A549 (cell line): ENCODE measurements at regions not wholly inside any gene's neighbourhood (a gene's known extent, or its start where the extent isn't known, plus 50 kb on each side); places are given as distances from the start of the nearest gene placed in this dataset.

Experiments used
- EP300 ChIP-seq, 2 experiments: fragments of >200 bp; sonication (Bioruptor Twin); formaldehyde crosslinking; IDR thresholded peaks; 2 replicates in 1 of 2; 3 replicates in 1 of 2; pipeline ENCODE4 v1.6.1; 2016 to 2017
- JUN ChIP-seq, 2 experiments: fragments of >200 bp; sonication (Bioruptor Twin); formaldehyde crosslinking; IDR thresholded peaks; 2 replicates in 1 of 2; 3 replicates in 1 of 2; pipeline ENCODE4 v1.6.1; 2016 to 2017
- KDM1A ChIP-seq: fragments of 200-600 bp; sonication (generic); IDR thresholded peaks from 2 replicates; pipeline ENCODE4 v1.6.1; 2016; ENCODE audit warnings: low read depth, mild to moderate bottlenecking
- TF ChIP-seq, protein P1 (sequence below): fragments of >200 bp; sonication (Bioruptor Twin); formaldehyde crosslinking; IDR thresholded peaks from 3 replicates; pipeline ENCODE4 v1.5.1; 2016

DNA sequence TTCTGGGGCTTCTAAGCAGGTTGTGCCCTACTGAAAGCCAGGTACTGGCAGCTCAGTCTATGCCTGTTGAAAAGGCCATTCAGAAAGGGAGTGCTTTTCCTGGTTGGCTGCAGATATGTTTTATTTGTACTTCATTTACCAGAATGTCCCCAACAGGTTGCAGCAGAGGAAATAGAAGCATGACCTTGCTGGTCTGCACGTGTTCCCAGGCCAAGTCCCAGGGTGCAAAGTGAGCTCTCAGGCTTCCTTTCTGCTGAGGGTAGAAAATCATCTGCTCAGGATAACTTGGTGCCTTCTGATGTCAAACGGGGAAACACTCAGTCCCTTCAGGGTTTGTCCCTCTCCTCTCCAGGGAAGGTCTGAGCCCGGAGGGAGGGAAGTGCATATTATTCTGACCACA lies 356.4 kb downstream of the BCL11B start:
- TF ChIP-seq, protein P1, sequence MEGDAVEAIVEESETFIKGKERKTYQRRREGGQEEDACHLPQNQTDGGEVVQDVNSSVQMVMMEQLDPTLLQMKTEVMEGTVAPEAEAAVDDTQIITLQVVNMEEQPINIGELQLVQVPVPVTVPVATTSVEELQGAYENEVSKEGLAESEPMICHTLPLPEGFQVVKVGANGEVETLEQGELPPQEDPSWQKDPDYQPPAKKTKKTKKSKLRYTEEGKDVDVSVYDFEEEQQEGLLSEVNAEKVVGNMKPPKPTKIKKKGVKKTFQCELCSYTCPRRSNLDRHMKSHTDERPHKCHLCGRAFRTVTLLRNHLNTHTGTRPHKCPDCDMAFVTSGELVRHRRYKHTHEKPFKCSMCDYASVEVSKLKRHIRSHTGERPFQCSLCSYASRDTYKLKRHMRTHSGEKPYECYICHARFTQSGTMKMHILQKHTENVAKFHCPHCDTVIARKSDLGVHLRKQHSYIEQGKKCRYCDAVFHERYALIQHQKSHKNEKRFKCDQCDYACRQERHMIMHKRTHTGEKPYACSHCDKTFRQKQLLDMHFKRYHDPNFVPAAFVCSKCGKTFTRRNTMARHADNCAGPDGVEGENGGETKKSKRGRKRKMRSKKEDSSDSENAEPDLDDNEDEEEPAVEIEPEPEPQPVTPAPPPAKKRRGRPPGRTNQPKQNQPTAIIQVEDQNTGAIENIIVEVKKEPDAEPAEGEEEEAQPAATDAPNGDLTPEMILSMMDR: no peak
- TF ChIP-seq JUN (IDR thresholded peaks at IDR 0.05) (no peak), EP300 (IDR thresholded peaks at IDR 0.05) (no peak), KDM1A (no peak)
